Liver (tissue), 8 donors: ENCODE measurements at regions not wholly inside any gene's neighbourhood (a gene's known extent, or its start where the extent isn't known, plus 50 kb on each side); places are given as distances from the start of the nearest gene placed in this dataset.

ENCODE experiments used
- DNase-seq: peaks from one replicate; pipeline ENCODE4 v3.0.0-alpha.2; 2017; ENCODE audit warnings: low spot score
- H3K27ac ChIP-seq, 2 donors: one replicate each; pipeline ENCODE4 v1.7.0; 2013; ENCODE audit warnings: inconsistent platforms in 2 of 2, low read length in 2 of 2, control low read depth in 1 of 2, low read depth in 1 of 2, mild to moderate bottlenecking in 1 of 2
- H3K27me3 ChIP-seq, 4 donors: one replicate each; pipeline versions ENCODE4 v1.6.1 to v1.7.0; 2013; ENCODE audit warnings: low read length in 3 of 4, inconsistent platforms in 1 of 4, mild to moderate bottlenecking in 1 of 4, moderate library complexity in 1 of 4; ENCODE audit not compliant: control insufficient read depth in 4 of 4, insufficient read depth in 4 of 4
- H3K36me3 ChIP-seq, 4 donors: one replicate each; pipeline versions ENCODE4 v1.6.1 to v1.7.0; 2013; ENCODE audit warnings: low read length in 3 of 4, mild to moderate bottlenecking in 3 of 4, low read depth in 1 of 4, moderate library complexity in 1 of 4; ENCODE audit not compliant: control insufficient read depth in 4 of 4, insufficient read depth in 3 of 4
- H3K4me1 ChIP-seq, 4 donors: one replicate each; pipeline versions ENCODE4 v1.6.1 to v1.7.0; 2013; ENCODE audit warnings: low read length in 3 of 4, mild to moderate bottlenecking in 3 of 4, moderate library complexity in 1 of 4; ENCODE audit not compliant: control insufficient read depth in 4 of 4, insufficient read depth in 4 of 4
- H3K4me3 ChIP-seq, 3 donors: one replicate each; pipeline versions ENCODE4 v1.6.1 to v1.7.0; 2013; ENCODE audit warnings: low read length in 3 of 3, control low read depth in 1 of 3, low read depth in 1 of 3, mild to moderate bottlenecking in 1 of 3
- H3K9ac ChIP-seq, 2 donors: one replicate each; pipeline ENCODE4 v1.7.0; 2013; ENCODE audit warnings: low read length in 2 of 2, mild to moderate bottlenecking in 2 of 2, moderate library complexity in 2 of 2, control low read depth in 1 of 2, low read depth in 1 of 2
- H3K9me3 ChIP-seq, 4 donors: one replicate each; pipeline versions ENCODE4 v1.6.1 to v1.7.0; 2013; ENCODE audit warnings: low read length in 3 of 4; ENCODE audit not compliant: control insufficient read depth in 4 of 4
- CTCF ChIP-seq: fragments of 150-350 bp; IDR thresholded peaks from 2 replicates; pipeline ENCODE4 v1.5.1; 2017; ENCODE audit warnings: improper control_type of control experiment, low read depth, low read length; ENCODE audit not compliant: missing input control
- EGR1 ChIP-seq, 2 donors: IDR thresholded peaks; 2 replicates each; pipeline ENCODE4 v1.6.1; 2016 to 2018; ENCODE audit warnings: antibody characterized with exemption in 2 of 2, low read depth in 2 of 2
- GABPA ChIP-seq, 2 donors: IDR thresholded peaks in 1 of 2; conservative IDR thresholded peaks in 1 of 2; 2 replicates each; pipeline ENCODE4 v1.6.1; 2016; ENCODE audit warnings: antibody characterized with exemption in 2 of 2, mild to moderate bottlenecking in 1 of 2, moderate library complexity in 1 of 2
- HNF4A ChIP-seq, 2 donors: conservative IDR thresholded peaks; 2 replicates each; pipeline ENCODE4 v1.6.1; 2016; ENCODE audit warnings: antibody characterized with exemption in 2 of 2, mild to moderate bottlenecking in 2 of 2
- HNF4G ChIP-seq: IDR thresholded peaks from 2 replicates; pipeline ENCODE4 v1.6.1; 2016; ENCODE audit warnings: antibody characterized with exemption
- JUND ChIP-seq, 2 donors: IDR thresholded peaks; 2 replicates each; pipeline ENCODE4 v1.6.1; 2016; ENCODE audit warnings: antibody characterized with exemption in 2 of 2
- MAX ChIP-seq: IDR thresholded peaks from 2 replicates; pipeline ENCODE4 v1.6.1; 2016; ENCODE audit warnings: antibody characterized with exemption
- NR2F2 ChIP-seq: IDR thresholded peaks from 2 replicates; pipeline ENCODE4 v1.6.1; 2016; ENCODE audit warnings: antibody characterized with exemption
- RAD21 ChIP-seq, 2 donors: IDR thresholded peaks; 2 replicates each; pipeline ENCODE4 v1.6.1; 2016; ENCODE audit warnings: antibody characterized with exemption in 2 of 2, mild to moderate bottlenecking in 2 of 2
- REST ChIP-seq: IDR thresholded peaks from 2 replicates; pipeline ENCODE4 v1.6.1; 2016; ENCODE audit warnings: antibody characterized with exemption, mild to moderate bottlenecking
- TAF1 ChIP-seq: conservative IDR thresholded peaks from 2 replicates; pipeline ENCODE4 v1.6.1; 2016; ENCODE audit warnings: antibody characterized with exemption, mild to moderate bottlenecking
- YY1 ChIP-seq: IDR thresholded peaks from 2 replicates; pipeline ENCODE4 v1.6.1; 2016; ENCODE audit warnings: antibody characterized with exemption, mild to moderate bottlenecking
- WGBS: extraction: QIAGEN DNeasy Blood & Tissue Kit; methylation state at CpG from one replicate; pipeline ENCODE4 v1.1.7; 2013; 5-methylcytosine and 5-hydroxymethylcytosine counted together
- donor health status: healthy.
- donor health status: healthy.
- donor health status: healthy.
- donor health status: healthy.
- donor health status: healthy.

GRCh38 chr12:78390920-78391319, 473.7 kb upstream of the SYT1 start:
- Histone ChIP-seq H3K4me3 (no peak overlapping the region), H3K4me1 (no peaks in the 10 kb centered on the region), H3K9me3 (no peaks in the 10 kb centered on the region), H3K9ac (no peak overlapping the region), H3K36me3 (no peaks in the 10 kb centered on the region), H3K27ac (no peak overlapping the region), H3K27me3 (no peaks in the 10 kb centered on the region)
- WGBS = 48% methylated on average over 5 of the region's 5 CpGs
- TF ChIP-seq GABPA (IDR thresholded peaks at IDR 0.05 in 1 of 2, conservative IDR thresholded peaks at IDR 0.05 in 1 of 2) = no peak
- TF ChIP-seq RAD21 (IDR thresholded peaks at IDR 0.05) = no peak
- TF ChIP-seq JUND (IDR thresholded peaks at IDR 0.05) = no peak
- TF ChIP-seq YY1 = no peak
- no peak for TF ChIP-seq HNF4A (conservative IDR thresholded peaks at IDR 0.05)
- no peak for DNase-seq

- Histone ChIP-seq H3K4me3 (no peak overlapping the region), H3K36me3 (no peaks in the 10 kb centered on the region), H3K9me3 (no peaks in the 10 kb centered on the region), H3K27ac (no peak overlapping the region), H3K9ac (no peak overlapping the region), H3K4me1 (no peaks in the 10 kb centered on the region), H3K27me3 (no peaks in the 10 kb centered on the region)
- peak; percentile 44 to 48 for TF ChIP-seq RAD21 (IDR thresholded peaks at IDR 0.05)
- TF ChIP-seq GABPA (IDR thresholded peaks at IDR 0.05 in 1 of 2, conservative IDR thresholded peaks at IDR 0.05 in 1 of 2) = no peak
- no peak for TF ChIP-seq REST
- no peak for TF ChIP-seq HNF4G
- TF ChIP-seq TAF1 = no peak
- TF ChIP-seq MAX = no peak
- TF ChIP-seq CTCF = peak; percentile 4
- TF ChIP-seq NR2F2 = no peak
- no peak for TF ChIP-seq EGR1 (IDR thresholded peaks at IDR 0.05; ENCODE audit: low read depth in 2 of 2)
- DNase-seq = no peak
- WGBS = 63% methylated on average over 2 of the region's 2 CpGs
Measured at GRCh38 chr12:78392918-78393317, 471.7 kb upstream of the SYT1 start.

DNA sequence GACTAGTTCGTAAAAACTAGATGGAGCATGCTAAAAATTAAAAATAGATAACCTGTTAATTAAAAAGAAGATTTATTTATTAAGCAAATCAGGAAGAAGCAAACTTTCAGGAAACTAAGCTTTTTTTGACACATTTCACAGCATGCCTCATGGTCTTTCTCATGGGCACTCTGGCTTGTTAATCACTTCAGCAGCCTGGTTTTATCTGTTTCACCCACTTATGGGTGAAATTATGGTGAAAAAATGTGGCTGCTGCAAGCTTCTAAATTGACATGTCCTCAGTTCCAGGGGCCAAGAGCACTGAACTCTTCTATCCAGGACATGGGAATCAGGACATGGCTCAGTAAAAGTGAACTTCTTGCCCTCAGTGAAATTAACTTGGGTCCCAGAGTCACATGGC, 468.6 kb upstream of the SYT1 start:
- no peaks in the 10 kb centered on the region for H3K27me3 ChIP-seq
- no peaks in the 10 kb centered on the region for H3K36me3 ChIP-seq
- DNase-seq = no peak
- H3K9ac ChIP-seq = no peak overlapping the region
- no peak overlapping the region for H3K4me3 ChIP-seq
- no peak overlapping the region for H3K27ac ChIP-seq
- 83% methylated on average over 1 of the region's 1 CpG for WGBS
- no peaks in the 10 kb centered on the region for H3K4me1 ChIP-seq
- no peaks in the 10 kb centered on the region for H3K9me3 ChIP-seq
- TF ChIP-seq HNF4A (conservative IDR thresholded peaks at IDR 0.05) (no peak), MAX (no peak), EGR1 (IDR thresholded peaks at IDR 0.05; ENCODE audit: low read depth in 2 of 2) (no peak), NR2F2 (no peak)
